HepG2 (cell line): ENCODE measurements at regions not wholly inside any gene's neighbourhood (a gene's known extent, or its start where the extent isn't known, plus 50 kb on each side); places are given as distances from the start of the nearest gene placed in this dataset.

Experiments used
- AGO1 ChIP-seq: fragments of 200-400 bp; formaldehyde crosslinking; IDR thresholded peaks from 2 replicates; pipeline ENCODE4 v1.6.1; 2017; ENCODE audit warnings: mild to moderate bottlenecking, low read depth, low read length, moderate library complexity; ENCODE audit not compliant: poor library complexity, severe bottlenecking
- ARID5B ChIP-seq: IDR thresholded peaks from 2 replicates; pipeline ENCODE4 v1.4.0; 2020; ENCODE audit warnings: mild to moderate bottlenecking, missing genetic modification reagents
- ATF2 ChIP-seq: sonication (generic); formaldehyde crosslinking; IDR thresholded peaks from 2 replicates; pipeline ENCODE4 v1.4.0; 2020; ENCODE audit warnings: missing genetic modification reagents
- FOSL2 ChIP-seq: sonication (generic); formaldehyde crosslinking; IDR thresholded peaks from 2 replicates; pipeline ENCODE4 v1.4.0; 2020; ENCODE audit warnings: missing genetic modification reagents
- FOXP4 ChIP-seq: sonication (generic); formaldehyde crosslinking; IDR thresholded peaks from 2 replicates; pipeline ENCODE4 v1.4.0; 2020; ENCODE audit warnings: missing genetic modification reagents
- GFI1 ChIP-seq: sonication (generic); formaldehyde crosslinking; IDR thresholded peaks from 2 replicates; pipeline ENCODE4 v1.5.0; 2020; ENCODE audit warnings: missing genetic modification reagents, mild to moderate bottlenecking, borderline replicate concordance
- HNF1A ChIP-seq, 2 experiments: sonication (generic) in 1 of 2; formaldehyde crosslinking in 1 of 2; IDR thresholded peaks; 2 replicates each; pipeline versions ENCODE4 v1.4.0 to v1.6.1; 2016 to 2020; ENCODE audit warnings: borderline replicate concordance in 1 of 2, low read depth in 1 of 2, mild to moderate bottlenecking in 1 of 2, missing genetic modification reagents in 1 of 2
- IKZF4 ChIP-seq: sonication (generic); formaldehyde crosslinking; IDR thresholded peaks from 2 replicates; pipeline ENCODE4 v1.5.1; 2020; ENCODE audit warnings: borderline replicate concordance, mild to moderate bottlenecking, low read depth, missing genetic modification reagents; ENCODE audit errors: not compliant biosample characterization
- NKX3-1 ChIP-seq: sonication (generic); formaldehyde crosslinking; IDR thresholded peaks from 2 replicates; pipeline ENCODE4 v1.5.0; 2020; ENCODE audit warnings: missing genetic modification reagents
- SALL1 ChIP-seq: sonication (generic); formaldehyde crosslinking; IDR thresholded peaks from 2 replicates; pipeline ENCODE4 v1.8.0; 2022; ENCODE audit warnings: mild to moderate bottlenecking, missing genetic modification reagents
- SIX1 ChIP-seq: sonication (generic); formaldehyde crosslinking; IDR thresholded peaks from 2 replicates; pipeline ENCODE4 v1.4.0; 2020; ENCODE audit warnings: missing genetic modification reagents, borderline replicate concordance
- SMAD3 ChIP-seq: sonication (generic); formaldehyde crosslinking; IDR thresholded peaks from 2 replicates; pipeline ENCODE4 v1.4.0; 2020; ENCODE audit warnings: missing genetic modification reagents
- TCF7 ChIP-seq: sonication (generic); IDR thresholded peaks from 2 replicates; pipeline ENCODE4 v1.6.1; 2016; ENCODE audit warnings: antibody characterized with exemption, low read depth
- ZNF33A ChIP-seq: sonication (generic); formaldehyde crosslinking; IDR thresholded peaks from 2 replicates; pipeline ENCODE4 v1.5.1; 2020; ENCODE audit warnings: missing genetic modification reagents, mild to moderate bottlenecking, moderate library complexity, borderline replicate concordance
- ZNF44 ChIP-seq: sonication (generic); formaldehyde crosslinking; IDR thresholded peaks from 2 replicates; pipeline ENCODE4 v1.5.1; 2020; ENCODE audit warnings: mild to moderate bottlenecking, missing genetic modification reagents
- ZNF580 ChIP-seq: IDR thresholded peaks from 2 replicates; pipeline ENCODE4 v1.6.1; 2016; ENCODE audit warnings: low read depth, borderline replicate concordance

- no peak for TF ChIP-seq IKZF4
- TF ChIP-seq SMAD3 (CRISPR knock-in tag): peak; percentile 91
- TF ChIP-seq SALL1 (CRISPR knock-in tag): peak; percentile 77; the same call in 1 of the 2 replicates
- TF ChIP-seq AGO1: no peak
- TF ChIP-seq SIX1 (CRISPR knock-in tag): peak; percentile 100
- peak; percentile 51; the same call in 1 of the 2 replicates for TF ChIP-seq HNF1A (IDR thresholded peaks at IDR 0.05; ENCODE audit: low read depth)
- TF ChIP-seq HNF1A (CRISPR knock-in tag; IDR thresholded peaks at IDR 0.05; ENCODE audit: borderline replicate concordance): peak; percentile 74; the same call in 1 of the 2 replicates
- peak; percentile 66; the same call in 1 of the 2 replicates for TF ChIP-seq ATF2 (CRISPR knock-in tag)
- peak; percentile 79 for TF ChIP-seq GFI1 (CRISPR knock-in tag)
- peak; percentile 76; the same call in 1 of the 2 replicates for TF ChIP-seq NKX3-1 (CRISPR knock-in tag)
- TF ChIP-seq FOSL2: peak; percentile 87
- TF ChIP-seq ZNF580 (CRISPR knock-in tag): peak; percentile 77
- no peak for TF ChIP-seq ZNF33A (CRISPR knock-in tag)
- no peak for TF ChIP-seq ZNF44
- TF ChIP-seq TCF7: peak; percentile 87
- TF ChIP-seq ARID5B: peak; percentile 99
- peak; percentile 86 for TF ChIP-seq FOXP4 (CRISPR knock-in tag)
Observed at GRCh38 chr3:32045091-32045915, 61.1 kb upstream of the GPD1L start (continued).
